ENCODE measurements at regions not wholly inside any gene's neighbourhood (a gene's known extent, or its start where the extent isn't known, plus 50 kb on each side); places are given as distances from the start of the nearest gene placed in this dataset.

DNA sequence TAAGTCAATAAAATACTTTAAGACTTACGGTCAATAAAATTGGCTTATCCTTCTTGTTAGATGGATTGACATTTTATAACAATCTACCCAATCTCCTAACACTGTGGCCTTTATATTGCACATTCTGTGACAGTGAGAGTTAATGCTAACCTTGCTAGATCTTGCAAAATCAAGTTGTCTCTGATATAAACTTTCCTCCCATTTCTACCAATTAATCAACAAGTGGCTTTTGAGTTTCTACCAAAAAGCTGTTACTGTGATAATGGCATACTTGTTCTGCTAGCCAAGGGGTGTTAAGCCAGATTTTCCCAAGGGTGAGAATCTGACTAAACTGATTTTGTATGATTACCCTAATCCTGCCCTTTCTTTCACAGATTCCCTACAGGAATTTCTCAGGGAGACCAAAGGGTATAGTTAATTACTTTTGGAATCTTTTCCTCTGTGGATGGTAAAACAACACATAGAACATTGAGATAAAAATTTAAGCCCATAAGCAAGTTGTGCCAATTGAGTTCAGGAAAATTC, 174.1 kb upstream of the SUCLG2 start:
- DNase-seq (ENCODE audit: low read depth in 3 of 3, low spot score in 2 of 3): no peak

DNA sequence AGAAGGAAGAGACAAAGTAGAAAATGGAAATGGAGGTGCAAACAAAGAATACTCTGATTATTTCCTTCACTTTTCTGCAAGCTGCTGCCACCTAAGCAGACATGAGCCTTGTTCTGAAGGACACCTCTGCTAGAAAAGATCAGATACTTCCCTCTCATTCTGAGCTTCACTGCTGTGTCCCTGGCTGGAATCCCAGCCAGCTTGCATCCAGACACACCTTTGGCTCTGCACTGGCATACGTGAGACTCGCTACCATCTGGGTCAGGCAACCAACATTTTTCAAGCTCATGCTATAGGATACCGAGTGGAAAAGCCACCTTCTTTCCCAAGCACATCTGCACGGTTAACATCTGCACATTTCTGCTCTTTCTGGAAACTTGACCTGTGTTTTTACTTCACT, 166.7 kb upstream of the SUCLG2 start:
- DNase-seq (ENCODE audit: low read depth in 3 of 3, low spot score in 2 of 3): no peak

DNA sequence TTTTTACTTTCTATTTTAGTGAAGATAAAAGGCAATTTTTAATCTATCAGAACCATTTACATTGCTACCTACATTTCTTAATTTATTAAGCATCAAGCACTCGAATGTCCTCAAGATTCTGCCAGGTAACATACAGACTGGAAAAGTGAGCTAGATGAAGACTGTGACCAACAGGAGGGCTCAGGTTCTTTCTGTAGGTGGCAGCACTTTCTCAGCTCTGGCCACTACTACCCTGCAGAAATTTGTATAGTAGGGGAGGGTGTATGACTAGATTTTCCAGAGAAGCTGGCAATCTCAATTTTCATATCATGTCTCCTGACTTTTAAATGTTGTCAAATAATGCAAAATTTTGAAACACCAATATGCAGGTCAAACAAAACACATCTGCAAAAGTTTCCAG, 165.0 kb upstream of the SUCLG2 start:
- no peak for DNase-seq (ENCODE audit: low read depth in 3 of 3, low spot score in 2 of 3)

DNA sequence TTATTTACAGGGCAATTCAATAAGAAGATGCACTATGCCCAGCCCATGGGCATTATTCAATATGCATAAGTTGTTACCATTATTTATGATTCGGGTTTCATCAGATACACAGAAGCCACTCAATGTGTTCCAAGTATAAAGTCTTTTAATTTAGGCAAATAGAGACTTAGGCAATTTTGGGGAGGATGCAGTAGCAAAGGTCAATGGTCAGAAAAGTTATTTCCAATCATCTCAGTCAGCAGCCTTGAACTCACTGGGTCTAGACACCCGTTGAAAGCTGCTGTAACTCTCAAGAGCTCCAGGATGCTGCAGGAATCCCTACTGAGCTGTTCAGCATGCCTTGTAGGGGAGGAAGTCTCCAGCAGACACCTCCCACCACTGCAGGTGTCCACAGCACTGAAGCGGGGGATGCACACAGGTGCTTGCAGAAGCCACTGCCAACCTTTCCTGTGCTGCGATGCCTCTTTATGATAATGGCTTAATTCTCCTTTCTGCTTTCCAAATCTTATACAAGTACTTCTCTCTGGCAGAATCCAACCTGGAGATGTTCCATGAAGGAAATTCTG, 155.0 kb upstream of the SUCLG2 start:
- DNase-seq (ENCODE audit: low read depth in 3 of 3, low spot score in 2 of 3): no peak

DNA sequence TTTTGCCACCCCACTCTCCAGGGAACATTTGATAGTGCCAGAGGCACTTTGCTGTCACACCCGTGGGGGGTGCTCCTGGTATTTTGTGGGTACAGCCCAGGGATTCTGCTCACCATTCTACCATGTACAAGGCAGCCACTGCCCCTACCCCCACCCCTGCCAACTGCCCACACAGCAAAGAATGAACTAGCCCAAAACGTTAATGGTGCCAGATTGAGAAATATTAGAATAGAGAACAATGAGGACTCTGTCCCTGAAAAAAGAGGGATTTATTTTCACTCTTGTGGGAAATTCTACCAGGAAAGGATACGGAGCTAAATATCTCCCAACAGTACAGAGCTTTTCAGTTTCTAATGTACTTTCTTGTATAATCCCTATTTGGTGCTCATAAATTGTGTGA, 154.5 kb upstream of the SUCLG2 start:
- no peak for DNase-seq (ENCODE audit: low read depth in 3 of 3, low spot score in 2 of 3)

GRCh38 chr3:67804578-67804977, 150.2 kb upstream of the SUCLG2 start:
- no peak for DNase-seq (ENCODE audit: low read depth in 3 of 3, low spot score in 2 of 3)

GRCh38 chr3:67804089-67804488, 149.7 kb upstream of the SUCLG2 start:
- no peak for DNase-seq (ENCODE audit: low read depth in 3 of 3, low spot score in 2 of 3)

- no peak for DNase-seq (ENCODE audit: low read depth in 3 of 3, low spot score in 2 of 3)
These were observed 144.0 kb upstream of the SUCLG2 start for GRCh38 chr3:67798412-67798811.

DNA sequence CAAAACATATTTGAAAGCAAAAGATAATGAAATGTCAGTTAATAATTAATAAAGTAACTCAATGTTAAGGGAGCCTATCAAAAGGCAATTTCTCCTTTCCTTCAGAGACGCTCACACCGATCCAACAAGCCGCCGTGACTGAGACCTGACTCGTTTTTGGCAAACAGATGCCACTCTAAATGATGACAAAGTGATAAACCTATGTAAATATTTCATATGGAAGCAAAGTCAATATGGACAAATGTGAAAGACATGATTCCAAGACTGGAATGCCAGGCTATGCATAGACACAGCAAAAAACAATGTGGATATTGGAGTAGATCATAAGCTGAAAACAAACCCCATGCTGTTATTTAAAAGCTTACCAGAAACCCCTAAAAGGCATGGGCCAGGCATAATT, 137.2 kb upstream of the SUCLG2 start:
- no peak for DNase-seq (ENCODE audit: low read depth in 3 of 3, low spot score in 2 of 3)

DNA sequence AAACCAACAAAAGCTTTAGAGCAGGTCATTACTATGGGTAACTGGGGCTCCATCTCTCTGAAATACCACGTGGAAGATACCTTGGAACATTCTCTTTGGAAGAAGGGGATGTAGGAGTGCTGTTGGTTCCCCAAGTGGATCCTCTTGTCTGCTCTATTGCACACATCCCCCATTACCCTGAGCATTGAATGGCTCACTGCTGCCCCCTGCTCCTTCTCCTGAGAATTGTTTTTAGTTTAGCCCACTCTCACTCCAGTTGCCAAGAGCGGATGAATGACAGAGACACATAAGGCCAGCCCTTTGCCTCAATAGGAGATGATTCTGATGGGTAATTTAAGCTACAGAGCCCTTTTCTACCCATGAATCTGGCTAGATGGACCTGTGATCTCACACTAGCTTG, 135.6 kb upstream of the SUCLG2 start:
- no peak for DNase-seq (ENCODE audit: low read depth in 3 of 3, low spot score in 2 of 3)

DNA sequence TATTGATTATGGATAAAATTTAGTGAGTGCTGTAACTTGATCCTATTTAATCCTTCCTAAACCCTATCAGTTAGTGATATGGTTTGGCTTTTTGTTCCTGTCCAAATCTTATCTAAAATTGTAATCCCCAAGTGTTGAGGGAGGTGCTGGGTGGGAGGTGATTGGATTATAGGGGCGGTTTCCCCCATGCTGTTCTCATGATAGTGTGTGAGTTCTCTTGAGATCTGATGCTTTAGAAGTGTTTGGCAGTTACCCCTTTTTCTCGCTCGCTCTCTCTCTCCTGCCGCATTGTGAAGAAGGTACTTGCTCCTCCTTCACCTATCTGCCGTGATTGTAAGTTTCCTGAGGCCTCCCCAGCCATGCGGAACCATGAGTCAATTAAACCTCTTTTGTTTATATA, 134.0 kb upstream of the SUCLG2 start:
- no peak for DNase-seq (ENCODE audit: low read depth in 3 of 3, low spot score in 2 of 3)

DNA sequence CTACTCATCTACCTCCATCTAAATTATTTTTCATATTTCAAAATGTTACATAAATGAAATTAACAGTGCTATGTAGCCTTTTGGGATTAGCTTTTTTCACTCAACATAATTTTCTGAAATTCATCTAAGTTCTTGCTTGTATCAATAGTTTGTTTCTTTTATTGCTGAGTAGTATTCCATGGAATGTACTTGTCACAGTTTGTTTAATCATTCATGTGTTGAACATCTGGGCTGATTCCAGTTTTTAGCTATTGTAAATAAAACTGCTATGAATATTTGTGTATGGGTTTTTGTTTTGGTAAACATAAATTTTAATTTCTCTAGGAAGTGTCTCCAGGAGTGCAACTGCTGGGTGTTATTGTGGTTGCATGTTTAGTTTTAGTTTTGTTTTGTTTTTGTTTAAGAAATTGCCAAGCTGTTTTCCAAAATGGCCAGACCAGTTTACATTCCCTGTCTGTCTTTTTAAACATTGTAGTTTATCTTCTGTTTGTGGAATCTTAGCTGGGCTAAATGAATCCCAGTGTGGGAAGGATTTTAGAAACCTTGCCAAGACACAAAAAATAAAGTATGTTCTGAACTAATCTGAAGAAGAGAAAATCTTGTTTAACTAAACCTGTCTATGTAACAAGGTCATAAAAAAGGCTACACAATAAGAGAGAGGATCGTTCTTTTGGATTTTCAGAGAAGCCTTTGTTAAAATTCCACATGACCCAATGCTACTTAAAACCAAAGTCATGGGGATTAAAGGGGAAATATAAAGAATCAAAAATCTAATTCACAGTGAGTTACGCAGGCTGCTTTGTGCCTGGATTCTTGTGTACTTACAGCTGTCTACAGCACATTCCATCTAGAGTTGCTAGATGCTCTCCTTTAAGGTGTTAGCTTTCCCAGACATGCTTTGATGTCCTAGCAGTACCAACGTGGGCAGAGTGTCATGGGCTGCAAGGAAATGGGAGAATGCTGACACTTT, 129.2 kb upstream of the SUCLG2 start:
- no peak for DNase-seq (ENCODE audit: low read depth in 3 of 3, low spot score in 2 of 3)

GRCh38 chr3:67781871-67782270, 127.5 kb upstream of the SUCLG2 start:
- no peak for DNase-seq (ENCODE audit: low read depth in 3 of 3, low spot score in 2 of 3)

DNA sequence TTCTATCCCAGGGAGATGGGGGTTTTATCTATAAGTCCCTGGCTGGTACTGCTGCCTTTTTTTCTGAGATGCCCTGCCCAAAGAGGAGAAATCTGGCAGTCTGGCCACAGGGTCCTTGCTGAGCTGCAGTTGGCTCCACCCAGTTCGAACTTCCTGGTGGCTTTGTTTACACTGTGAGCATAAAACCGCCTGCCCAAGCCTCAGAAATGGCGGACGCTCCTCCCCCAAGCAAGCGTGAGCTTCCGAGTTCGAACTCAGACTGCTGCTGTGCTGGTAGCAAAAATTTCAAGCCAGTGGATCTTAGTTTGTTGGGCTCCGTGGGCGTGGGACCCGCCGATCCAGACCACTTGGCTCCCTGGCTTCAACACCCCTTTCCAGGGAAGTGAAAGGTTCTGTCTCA, 126.8 kb upstream of the SUCLG2 start:
- no peak for DNase-seq (ENCODE audit: low read depth in 3 of 3, low spot score in 2 of 3)

DNA sequence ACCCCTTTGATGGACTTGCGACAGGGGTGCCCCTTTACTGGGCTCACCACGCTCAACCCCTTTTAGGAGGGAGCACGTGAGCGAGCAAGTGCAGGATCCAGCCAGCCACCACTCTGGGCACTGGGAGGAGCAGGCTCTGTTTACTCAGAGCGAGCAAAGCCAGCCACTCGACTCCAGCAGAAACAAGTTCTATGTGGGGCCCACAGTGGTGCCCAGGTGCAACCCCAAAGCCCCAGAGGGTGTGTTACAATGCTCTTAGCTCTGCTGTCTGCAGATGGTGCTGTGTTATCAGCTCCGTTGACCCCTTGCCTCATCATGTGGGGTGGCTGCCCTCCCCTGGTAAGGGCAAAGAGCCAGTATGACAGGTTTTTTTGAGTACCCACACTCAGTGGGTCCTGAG, 120.3 kb upstream of the SUCLG2 start:
- no peak for DNase-seq (ENCODE audit: low read depth in 3 of 3, low spot score in 2 of 3)

GRCh38 chr3:67765575-67765974, 111.2 kb upstream of the SUCLG2 start:
- DNase-seq (ENCODE audit: low read depth in 3 of 3, low spot score in 2 of 3): no peak

GRCh38 chr3:67745296-67745695, 90.9 kb upstream of the SUCLG2 start:
- no peak for DNase-seq (ENCODE audit: low read depth in 3 of 3, low spot score in 2 of 3)

GRCh38 chr3:67744699-67745098, 90.3 kb upstream of the SUCLG2 start:
- DNase-seq (ENCODE audit: low read depth in 3 of 3, low spot score in 2 of 3): no peak

GRCh38 chr3:67739851-67740250, 85.4 kb upstream of the SUCLG2 start:
- DNase-seq (ENCODE audit: low read depth in 3 of 3, low spot score in 2 of 3): no peak

- DNase-seq (ENCODE audit: low read depth in 3 of 3, low spot score in 2 of 3): no peak
These were observed 83.8 kb upstream of the SUCLG2 start for GRCh38 chr3:67737906-67738865.

DNA sequence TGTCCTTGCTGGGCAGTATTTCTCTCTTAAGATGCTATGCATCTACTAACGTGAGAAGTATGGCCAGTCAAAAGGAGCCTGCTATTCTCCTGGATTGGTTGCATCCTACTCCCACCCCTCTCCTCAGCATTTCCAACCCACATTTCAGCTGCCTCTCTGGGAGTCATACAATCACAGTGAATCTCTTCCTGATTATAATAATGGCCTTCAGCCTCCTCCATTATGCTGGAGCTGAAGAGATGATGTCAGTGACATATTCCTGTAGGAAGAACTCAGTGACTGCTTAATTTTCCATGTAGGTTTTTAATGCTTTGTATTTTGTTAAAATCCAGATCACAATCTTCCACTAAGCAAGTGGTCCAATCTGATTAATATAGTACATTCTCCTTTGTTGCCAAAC, 82.7 kb upstream of the SUCLG2 start:
- no peak for DNase-seq (ENCODE audit: low read depth in 3 of 3, low spot score in 2 of 3)

Data from right renal cortex interstitium (tissue), 3 donors.